ENCODE measurements at regions not wholly inside any gene's neighbourhood (a gene's known extent, or its start where the extent isn't known, plus 50 kb on each side); places are given as distances from the start of the nearest gene placed in this dataset.

DNA sequence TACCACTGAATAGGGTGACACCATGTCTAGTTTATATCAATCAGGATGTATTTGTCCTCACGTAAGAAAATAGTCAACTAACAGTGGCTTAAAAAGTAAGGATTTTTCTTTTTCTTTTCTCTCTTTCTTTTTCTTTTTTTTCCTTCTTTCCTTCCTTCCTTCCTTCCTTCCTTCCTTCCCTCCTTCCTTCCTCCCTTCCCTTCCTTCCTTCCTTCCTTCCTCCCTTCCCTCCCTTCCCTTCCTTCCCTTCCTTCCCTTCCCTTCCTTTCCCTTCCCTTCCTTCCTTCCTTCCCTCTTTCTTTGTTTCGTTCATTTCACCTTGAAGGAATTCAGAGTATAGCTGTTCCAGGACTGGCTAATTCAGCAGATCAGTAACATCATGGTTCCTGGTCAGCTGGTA, 83.2 kb downstream of the SOX4 start:
- TF ChIP-seq, protein P1, sequence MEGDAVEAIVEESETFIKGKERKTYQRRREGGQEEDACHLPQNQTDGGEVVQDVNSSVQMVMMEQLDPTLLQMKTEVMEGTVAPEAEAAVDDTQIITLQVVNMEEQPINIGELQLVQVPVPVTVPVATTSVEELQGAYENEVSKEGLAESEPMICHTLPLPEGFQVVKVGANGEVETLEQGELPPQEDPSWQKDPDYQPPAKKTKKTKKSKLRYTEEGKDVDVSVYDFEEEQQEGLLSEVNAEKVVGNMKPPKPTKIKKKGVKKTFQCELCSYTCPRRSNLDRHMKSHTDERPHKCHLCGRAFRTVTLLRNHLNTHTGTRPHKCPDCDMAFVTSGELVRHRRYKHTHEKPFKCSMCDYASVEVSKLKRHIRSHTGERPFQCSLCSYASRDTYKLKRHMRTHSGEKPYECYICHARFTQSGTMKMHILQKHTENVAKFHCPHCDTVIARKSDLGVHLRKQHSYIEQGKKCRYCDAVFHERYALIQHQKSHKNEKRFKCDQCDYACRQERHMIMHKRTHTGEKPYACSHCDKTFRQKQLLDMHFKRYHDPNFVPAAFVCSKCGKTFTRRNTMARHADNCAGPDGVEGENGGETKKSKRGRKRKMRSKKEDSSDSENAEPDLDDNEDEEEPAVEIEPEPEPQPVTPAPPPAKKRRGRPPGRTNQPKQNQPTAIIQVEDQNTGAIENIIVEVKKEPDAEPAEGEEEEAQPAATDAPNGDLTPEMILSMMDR (IDR thresholded peaks at IDR 0.05), result no peak
- TF ChIP-seq EP300 (IDR thresholded peaks at IDR 0.05) (no peak), CHD2 (IDR thresholded peaks at IDR 0.05; ENCODE audit: low read length, partially characterized antibody) (no peak), CBX2 (IDR thresholded peaks at IDR 0.05; ENCODE audit: borderline replicate concordance, low read depth) (no peak)
- TF ChIP-seq, protein P2, sequence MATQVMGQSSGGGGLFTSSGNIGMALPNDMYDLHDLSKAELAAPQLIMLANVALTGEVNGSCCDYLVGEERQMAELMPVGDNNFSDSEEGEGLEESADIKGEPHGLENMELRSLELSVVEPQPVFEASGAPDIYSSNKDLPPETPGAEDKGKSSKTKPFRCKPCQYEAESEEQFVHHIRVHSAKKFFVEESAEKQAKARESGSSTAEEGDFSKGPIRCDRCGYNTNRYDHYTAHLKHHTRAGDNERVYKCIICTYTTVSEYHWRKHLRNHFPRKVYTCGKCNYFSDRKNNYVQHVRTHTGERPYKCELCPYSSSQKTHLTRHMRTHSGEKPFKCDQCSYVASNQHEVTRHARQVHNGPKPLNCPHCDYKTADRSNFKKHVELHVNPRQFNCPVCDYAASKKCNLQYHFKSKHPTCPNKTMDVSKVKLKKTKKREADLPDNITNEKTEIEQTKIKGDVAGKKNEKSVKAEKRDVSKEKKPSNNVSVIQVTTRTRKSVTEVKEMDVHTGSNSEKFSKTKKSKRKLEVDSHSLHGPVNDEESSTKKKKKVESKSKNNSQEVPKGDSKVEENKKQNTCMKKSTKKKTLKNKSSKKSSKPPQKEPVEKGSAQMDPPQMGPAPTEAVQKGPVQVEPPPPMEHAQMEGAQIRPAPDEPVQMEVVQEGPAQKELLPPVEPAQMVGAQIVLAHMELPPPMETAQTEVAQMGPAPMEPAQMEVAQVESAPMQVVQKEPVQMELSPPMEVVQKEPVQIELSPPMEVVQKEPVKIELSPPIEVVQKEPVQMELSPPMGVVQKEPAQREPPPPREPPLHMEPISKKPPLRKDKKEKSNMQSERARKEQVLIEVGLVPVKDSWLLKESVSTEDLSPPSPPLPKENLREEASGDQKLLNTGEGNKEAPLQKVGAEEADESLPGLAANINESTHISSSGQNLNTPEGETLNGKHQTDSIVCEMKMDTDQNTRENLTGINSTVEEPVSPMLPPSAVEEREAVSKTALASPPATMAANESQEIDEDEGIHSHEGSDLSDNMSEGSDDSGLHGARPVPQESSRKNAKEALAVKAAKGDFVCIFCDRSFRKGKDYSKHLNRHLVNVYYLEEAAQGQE (IDR thresholded peaks at IDR 0.05), result no peak

Data from A549 (cell line).